Pancreas (tissue), 10 donors: ENCODE measurements at regions not wholly inside any gene's neighbourhood (a gene's known extent, or its start where the extent isn't known, plus 50 kb on each side); places are given as distances from the start of the nearest gene placed in this dataset.
"Not testable (repeated sequence)": the region's sequence is repeated elsewhere in the genome, so short reads cannot be mapped to it uniquely, and the experiment has no call there.

Experiments
- ATAC-seq, 4 donors: fragments of 200-7000 bp; cut with Tn5 transposase; one replicate each; pipeline versions ENCODE4 v1.8.0 to v1.9.1; 2020; ENCODE audit warnings: mild to moderate bottlenecking in 4 of 4, moderate library complexity in 4 of 4
- DNase-seq, 6 donors: peaks; one replicate each; pipeline ENCODE4 v3.0.0-alpha.2; 2020
- FAIRE-seq: peaks from 2 replicates; lab custom pipeline; 2012; peaks lifted over from hg19 to GRCh38; lab: Jason Lieb, UNC
- H3K27ac ChIP-seq, 4 donors: fragments of 200-600 bp; sonication (generic); 1 replicate in 3 of 4; 2 replicates in 1 of 4; pipeline versions ENCODE4 v1.5.0 to v1.8.0; 2020
- H3K27me3 ChIP-seq, 4 donors: fragments of 200-600 bp; one replicate each; pipeline ENCODE4 v1.8.0; 2021
- H3K36me3 ChIP-seq, 3 donors: fragments of 200-600 bp; sonication (generic) in 1 of 3; one replicate each; pipeline versions ENCODE4 v1.5.0 to v1.8.0; 2020 to 2021
- H3K4me1 ChIP-seq, 3 donors: fragments of 200-600 bp; one replicate each; pipeline ENCODE4 v1.8.0; 2021
- H3K4me3 ChIP-seq, 4 donors: fragments of 200-600 bp; sonication (generic) in 2 of 4; one replicate each; pipeline versions ENCODE4 v1.5.0 to v1.8.0; 2020 to 2021
- H3K9me3 ChIP-seq, 4 donors: fragments of 200-600 bp; one replicate each; pipeline ENCODE4 v1.8.0; 2021
- WGBS, 2 donors: extraction: QIAGEN DNeasy Blood & Tissue Kit; methylation state at CpG; one replicate each; pipeline ENCODE4 v1.1.7; 2013; 5-methylcytosine and 5-hydroxymethylcytosine counted together
- intact Hi-C, 3 donors: fragments of 100-400 bp; cut with DNase I; formaldehyde crosslinking; loops; one replicate each; pipeline versions ENCODE4 v1.11.1 to v1.14.2; 2022
- TF ChIP-seq, protein P1 (sequence below), 4 donors: fragments of 200-600 bp; sonication (generic) in 3 of 4; IDR thresholded peaks; one replicate each; pipeline versions ENCODE4 v1.5.0 to v1.8.0; 2021; ENCODE audit warnings: antibody characterized with exemption in 4 of 4
- donor health status: healthy with polysubstance abuse.
- donor health status: DM: no; HTN: no; CAD: no; lungs with moderate emphysema.
- donor health status: DM: no; HTN: no; CAD: no.
- donor health status: control.
- donor health status: control.
- donor health status: Bipolar disorder and iron deficiency.
- donor health status: DM: yes; HTN: yes; CAD: no.
- donor health status: DM: no; HTN: no; CAD: no.
- donor health status: DM: no; HTN: no; CAD: no.
- donor health status: DM: yes; HTN: yes; CAD: no.

DNA sequence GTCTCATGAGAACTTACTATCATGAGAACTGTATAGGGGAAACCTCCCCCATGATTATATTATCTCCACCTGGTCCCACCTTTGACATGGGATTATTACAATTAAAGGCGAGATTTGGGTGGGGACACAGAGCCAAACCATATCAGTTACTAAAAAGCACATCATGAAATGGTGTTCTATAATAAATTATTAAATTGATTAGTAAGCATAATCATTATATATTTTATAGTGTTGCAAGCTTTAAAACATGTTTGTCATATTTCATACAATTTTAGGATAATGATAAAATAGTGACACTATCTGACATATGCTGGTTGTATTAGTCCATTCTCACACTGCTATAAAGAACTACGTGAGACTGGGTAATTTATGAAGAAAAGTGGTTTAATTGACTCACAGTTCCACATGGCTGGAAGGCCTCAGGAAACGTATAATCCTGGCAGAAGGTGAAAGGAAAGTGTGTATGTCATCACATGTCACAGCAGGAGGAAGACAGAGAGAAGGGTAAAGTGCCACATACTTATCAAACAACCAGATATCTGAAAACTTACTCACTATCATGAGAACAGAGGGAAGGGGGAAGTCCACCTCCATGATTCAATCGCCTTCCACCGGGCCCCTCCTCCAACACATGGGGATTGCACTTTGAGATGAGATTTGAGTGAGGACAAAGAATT, 539.2 kb upstream of the OLFM3 start:
- intact Hi-C loops = no loop called here
- no peak for ATAC-seq

DNA sequence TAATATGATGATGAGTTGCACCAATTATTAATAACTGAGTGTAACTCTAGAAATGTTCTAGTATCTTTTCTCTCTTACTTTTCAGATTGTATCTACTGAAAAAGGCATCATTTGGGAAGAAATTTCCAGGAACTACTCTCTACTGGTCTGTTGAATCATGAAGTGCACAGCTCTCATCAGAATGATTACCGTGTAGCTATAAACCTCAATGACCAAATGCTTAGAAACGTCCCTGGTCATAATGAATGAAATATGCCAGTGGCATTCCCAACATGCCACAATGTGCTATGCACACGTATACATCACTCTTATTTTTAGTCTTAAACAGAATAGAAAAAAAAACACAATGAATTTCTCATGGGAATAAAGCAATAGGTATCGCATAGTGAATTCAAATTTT, 534.3 kb upstream of the OLFM3 start:
- no peaks in the 10 kb centered on the region for H3K4me1 ChIP-seq
- 55 to 64% methylated on average over 4 of the region's 4 CpGs for WGBS, 2 donors
- no peaks in the 10 kb centered on the region for H3K36me3 ChIP-seq
- DNase-seq = no peak
- H3K9me3 ChIP-seq = no peaks in the 10 kb centered on the region
- no peak overlapping the region for H3K4me3 ChIP-seq
- no peak overlapping the region for H3K27ac ChIP-seq
- intact Hi-C loops = no loop called here
- H3K27me3 ChIP-seq = no peaks in the 10 kb centered on the region
- FAIRE-seq = no peak
- TF ChIP-seq, protein P1, sequence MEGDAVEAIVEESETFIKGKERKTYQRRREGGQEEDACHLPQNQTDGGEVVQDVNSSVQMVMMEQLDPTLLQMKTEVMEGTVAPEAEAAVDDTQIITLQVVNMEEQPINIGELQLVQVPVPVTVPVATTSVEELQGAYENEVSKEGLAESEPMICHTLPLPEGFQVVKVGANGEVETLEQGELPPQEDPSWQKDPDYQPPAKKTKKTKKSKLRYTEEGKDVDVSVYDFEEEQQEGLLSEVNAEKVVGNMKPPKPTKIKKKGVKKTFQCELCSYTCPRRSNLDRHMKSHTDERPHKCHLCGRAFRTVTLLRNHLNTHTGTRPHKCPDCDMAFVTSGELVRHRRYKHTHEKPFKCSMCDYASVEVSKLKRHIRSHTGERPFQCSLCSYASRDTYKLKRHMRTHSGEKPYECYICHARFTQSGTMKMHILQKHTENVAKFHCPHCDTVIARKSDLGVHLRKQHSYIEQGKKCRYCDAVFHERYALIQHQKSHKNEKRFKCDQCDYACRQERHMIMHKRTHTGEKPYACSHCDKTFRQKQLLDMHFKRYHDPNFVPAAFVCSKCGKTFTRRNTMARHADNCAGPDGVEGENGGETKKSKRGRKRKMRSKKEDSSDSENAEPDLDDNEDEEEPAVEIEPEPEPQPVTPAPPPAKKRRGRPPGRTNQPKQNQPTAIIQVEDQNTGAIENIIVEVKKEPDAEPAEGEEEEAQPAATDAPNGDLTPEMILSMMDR (IDR thresholded peaks at IDR 0.05) = no peak
- no peak for ATAC-seq

More for the DNA sequence above, 539.2 kb upstream of the OLFM3 start:
- no peaks in the 10 kb centered on the region for H3K27me3 ChIP-seq
- H3K27ac ChIP-seq = no peak overlapping the region
- no peak overlapping the region for H3K4me3 ChIP-seq
- DNase-seq = no peak
- FAIRE-seq = no peak
- H3K36me3 ChIP-seq = no peaks in the 10 kb centered on the region
- H3K4me1 ChIP-seq = no peaks in the 10 kb centered on the region
- TF ChIP-seq, protein P1 (IDR thresholded peaks at IDR 0.05) = no peak
- H3K9me3 ChIP-seq = no peaks in the 10 kb centered on the region
- 62 to 70% methylated on average over 5 of the region's 5 CpGs for WGBS, 2 donors

DNA sequence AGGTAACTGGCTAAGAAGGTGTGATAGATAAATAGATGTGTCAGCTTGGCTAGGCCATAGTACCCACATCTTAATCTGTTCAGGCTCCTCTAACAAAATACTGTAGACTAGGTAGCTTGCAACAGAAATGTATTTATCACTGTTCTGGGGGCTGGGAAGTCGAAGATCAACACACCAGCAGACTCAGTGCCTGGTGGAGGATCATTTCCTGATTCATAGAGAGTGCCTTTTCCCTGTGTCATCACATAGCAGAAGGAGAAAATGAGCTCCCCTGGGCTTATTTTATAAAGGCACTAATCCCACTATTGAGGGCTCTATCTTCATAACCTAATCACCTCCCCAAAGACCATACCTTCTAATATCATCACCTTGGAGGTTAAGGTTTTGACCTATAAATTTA, 532.7 kb upstream of the OLFM3 start:
- no peak overlapping the region for H3K27ac ChIP-seq
- no peaks in the 10 kb centered on the region for H3K9me3 ChIP-seq
- no peaks in the 10 kb centered on the region for H3K36me3 ChIP-seq
- no peaks in the 10 kb centered on the region for H3K27me3 ChIP-seq
- TF ChIP-seq, protein P1 (IDR thresholded peaks at IDR 0.05) = no peak
- H3K4me3 ChIP-seq = no peak overlapping the region
- DNase-seq (no peak), FAIRE-seq (no peak), ATAC-seq (no peak)
- H3K4me1 ChIP-seq = no peaks in the 10 kb centered on the region
- intact Hi-C loops = no loop called here
- WGBS, 2 donors = 24 to 53% methylated on average over 1 of the region's 1 CpG

DNA sequence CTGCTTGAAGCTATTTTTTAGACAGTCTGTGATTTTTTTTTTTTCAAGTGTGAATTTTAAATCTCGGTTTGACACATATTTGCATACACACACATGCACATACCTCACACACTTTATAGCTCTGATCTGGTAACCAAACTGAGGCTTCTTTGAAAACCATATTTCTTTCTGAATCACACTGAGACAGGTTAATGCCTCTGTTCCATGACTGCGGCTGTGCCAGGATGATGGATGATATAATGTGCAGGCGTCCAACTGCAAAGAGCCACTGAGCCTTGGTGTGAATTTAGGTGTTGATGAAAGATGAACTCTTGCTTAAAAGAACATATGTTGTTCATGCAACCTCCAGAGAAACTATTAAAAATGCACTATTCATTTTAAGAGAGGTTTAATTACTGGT, 504.0 kb upstream of the OLFM3 start:
- WGBS, 2 donors = 36 to 42% methylated on average over 3 of the region's 3 CpGs
- FAIRE-seq (no peak), DNase-seq (no peak)

GRCh38 chr1:102498929-102499328, 502.2 kb upstream of the OLFM3 start:
- WGBS, 2 donors = 24 to 36% methylated on average over 2 of the region's 2 CpGs
- TF ChIP-seq, protein P1 (IDR thresholded peaks at IDR 0.05) = no peak
- Histone ChIP-seq H3K4me1 (no peaks in the 10 kb centered on the region), H3K36me3 (no peaks in the 10 kb centered on the region), H3K4me3 (no peak overlapping the region), H3K9me3 (no peaks in the 10 kb centered on the region), H3K27ac (no peak overlapping the region), H3K27me3 (no peaks in the 10 kb centered on the region)
- intact Hi-C loops = no loop called here
- no peak for DNase-seq
- FAIRE-seq = no peak
- no peak for ATAC-seq

More for the DNA sequence above, 504.0 kb upstream of the OLFM3 start:
- Histone ChIP-seq H3K27ac (no peak overlapping the region), H3K27me3 (no peaks in the 10 kb centered on the region), H3K4me1 (no peaks in the 10 kb centered on the region), H3K36me3 (no peaks in the 10 kb centered on the region), H3K4me3 (no peak overlapping the region), H3K9me3 (no peaks in the 10 kb centered on the region)
- TF ChIP-seq, protein P1 (IDR thresholded peaks at IDR 0.05) = no peak
- ATAC-seq = no peak
- intact Hi-C loops = no loop called here

GRCh38 chr1:102497810-102498209, 501.1 kb upstream of the OLFM3 start:
- H3K27ac ChIP-seq, ATAC-seq, H3K36me3 ChIP-seq, H3K9me3 ChIP-seq, H3K27me3 ChIP-seq, H3K4me3 ChIP-seq, DNase-seq, FAIRE-seq, intact Hi-C loops, H3K4me1 ChIP-seq: not testable (repeated sequence)
- WGBS, 2 donors = 54 to 70% methylated on average over 3 of the region's 3 CpGs
